ENCODE measurements at regions not wholly inside any gene's neighbourhood (a gene's known extent, or its start where the extent isn't known, plus 50 kb on each side); places are given as distances from the start of the nearest gene placed in this dataset.

DNA sequence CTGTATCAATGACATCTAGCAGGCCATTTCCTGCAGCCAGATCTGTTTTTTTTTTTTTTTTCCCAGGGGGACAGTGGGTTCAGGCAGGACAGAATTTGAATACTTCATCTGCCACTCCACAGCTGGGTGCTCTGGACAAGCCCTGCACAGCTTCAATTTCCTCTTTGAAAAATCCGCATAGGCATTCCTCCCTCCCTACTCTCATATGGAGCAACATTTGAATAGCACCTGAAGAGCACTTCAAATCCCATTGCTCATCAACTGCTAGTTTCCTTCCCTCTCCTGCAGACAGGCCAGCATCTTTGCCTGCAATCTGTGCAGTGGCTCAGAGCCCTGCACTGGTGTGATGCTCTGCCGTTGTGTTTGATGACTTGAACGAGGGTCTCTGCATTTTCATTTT, 326.3 kb downstream of the TSN start:
- TF ChIP-seq, protein P1, sequence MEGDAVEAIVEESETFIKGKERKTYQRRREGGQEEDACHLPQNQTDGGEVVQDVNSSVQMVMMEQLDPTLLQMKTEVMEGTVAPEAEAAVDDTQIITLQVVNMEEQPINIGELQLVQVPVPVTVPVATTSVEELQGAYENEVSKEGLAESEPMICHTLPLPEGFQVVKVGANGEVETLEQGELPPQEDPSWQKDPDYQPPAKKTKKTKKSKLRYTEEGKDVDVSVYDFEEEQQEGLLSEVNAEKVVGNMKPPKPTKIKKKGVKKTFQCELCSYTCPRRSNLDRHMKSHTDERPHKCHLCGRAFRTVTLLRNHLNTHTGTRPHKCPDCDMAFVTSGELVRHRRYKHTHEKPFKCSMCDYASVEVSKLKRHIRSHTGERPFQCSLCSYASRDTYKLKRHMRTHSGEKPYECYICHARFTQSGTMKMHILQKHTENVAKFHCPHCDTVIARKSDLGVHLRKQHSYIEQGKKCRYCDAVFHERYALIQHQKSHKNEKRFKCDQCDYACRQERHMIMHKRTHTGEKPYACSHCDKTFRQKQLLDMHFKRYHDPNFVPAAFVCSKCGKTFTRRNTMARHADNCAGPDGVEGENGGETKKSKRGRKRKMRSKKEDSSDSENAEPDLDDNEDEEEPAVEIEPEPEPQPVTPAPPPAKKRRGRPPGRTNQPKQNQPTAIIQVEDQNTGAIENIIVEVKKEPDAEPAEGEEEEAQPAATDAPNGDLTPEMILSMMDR (IDR thresholded peaks at IDR 0.05), result no peak
- TF ChIP-seq POLR2A (IDR thresholded peaks at IDR 0.05), result no peak
- no peak for TF ChIP-seq EP300 (IDR thresholded peaks at IDR 0.05)

Measured in ovary (tissue), 3 donors.